Fibroblast of villous mesenchyme (primary cell): ENCODE measurements at regions not wholly inside any gene's neighbourhood (a gene's known extent, or its start where the extent isn't known, plus 50 kb on each side); places are given as distances from the start of the nearest gene placed in this dataset.
A peak's percentile ranks its signal among the peaks of the same experiment; 100 is the strongest.
"Not testable (repeated sequence)": the region's sequence is repeated elsewhere in the genome, so short reads cannot be mapped to it uniquely, and the experiment has no call there.

Source experiments
- DNase-seq: peaks from one replicate; pipeline ENCODE4 v3.0.0-alpha.2; 2010; ENCODE audit warnings: low read depth
- H3K4me3 ChIP-seq: 2 replicates; pipeline ENCODE4 v1.5.1; 2011; ENCODE audit warnings: low read depth, mild to moderate bottlenecking, low read length
- CTCF ChIP-seq: IDR thresholded peaks from 2 replicates; pipeline ENCODE4 v1.5.1; 2012; ENCODE audit warnings: low read depth, mild to moderate bottlenecking, low read length; ENCODE audit not compliant: insufficient read depth

GRCh38 chr13:80497439-80497838 is 156.5 kb upstream of the SPRY2 start:
- no peak overlapping the region for H3K4me3 ChIP-seq
- DNase-seq = no peak
- no peak for TF ChIP-seq CTCF

- no peak for DNase-seq
These were observed 155.9 kb upstream of the SPRY2 start for GRCh38 chr13:80496721-80497397.

GRCh38 chr13:80490491-80490943 is 149.6 kb upstream of the SPRY2 start:
- not testable (repeated sequence) for H3K4me3 ChIP-seq, DNase-seq

More at GRCh38 chr13:80496721-80497397, 155.9 kb upstream of the SPRY2 start:
- TF ChIP-seq CTCF = no peak
- H3K4me3 ChIP-seq = no peak overlapping the region

- no peak overlapping the region for H3K4me3 ChIP-seq
- TF ChIP-seq CTCF = no peak
- DNase-seq = peak; percentile 35
These were observed 145.5 kb upstream of the SPRY2 start for GRCh38 chr13:80486402-80486801.

GRCh38 chr13:80483157-80483556 is 142.2 kb upstream of the SPRY2 start:
- no peak overlapping the region for H3K4me3 ChIP-seq
- TF ChIP-seq CTCF = no peak
- DNase-seq = no peak

GRCh38 chr13:80481588-80481987 is 140.7 kb upstream of the SPRY2 start:
- H3K4me3 ChIP-seq = no peak overlapping the region
- TF ChIP-seq CTCF = no peak
- no peak for DNase-seq

- no peak overlapping the region for H3K4me3 ChIP-seq
- no peak for TF ChIP-seq CTCF
- DNase-seq = peak; percentile 18
These were observed 136.9 kb upstream of the SPRY2 start for GRCh38 chr13:80477661-80478443.
